ENCODE measurements at regions not wholly inside any gene's neighbourhood (a gene's known extent, or its start where the extent isn't known, plus 50 kb on each side); places are given as distances from the start of the nearest gene placed in this dataset.
"Not testable (repeated sequence)": the region's sequence is repeated elsewhere in the genome, so short reads cannot be mapped to it uniquely, and the experiment has no call there.

GRCh38 chr12:60230056-60230455 is 634.2 kb downstream of the SLC16A7 start:
- H3K9me2 ChIP-seq (replicated peaks; ENCODE audit: control insufficient read depth, low read length), result no peaks in the 10 kb centered on the region; the same call in 1 of the 2 replicates
- no peaks in the 10 kb centered on the region for H3K36me3 ChIP-seq (ENCODE audit: control insufficient read depth, low read length)
- H3K9me3 ChIP-seq (ENCODE audit: control insufficient read depth, insufficient read depth, low read length), result no peaks in the 10 kb centered on the region
- H3K4me2 ChIP-seq (ENCODE audit: low read length), result no peak overlapping the region
- no peak overlapping the region for H3K27ac ChIP-seq (ENCODE audit: low read depth, low read length)
- H3K4me1 ChIP-seq (ENCODE audit: control insufficient read depth, low read length), result no peaks in the 10 kb centered on the region
- no peaks in the 10 kb centered on the region for H3F3A ChIP-seq (ENCODE audit: control insufficient read depth, insufficient read depth)
- no peaks in the 10 kb centered on the region for H3K27me3 ChIP-seq (ENCODE audit: control insufficient read depth, low read length)
- no peaks in the 10 kb centered on the region for H3K79me2 ChIP-seq (ENCODE audit: control insufficient read depth, low read length)
- H3K4me3 ChIP-seq (ENCODE audit: low read length), result no peak overlapping the region
- no peaks in the 10 kb centered on the region for H4K20me1 ChIP-seq (ENCODE audit: control insufficient read depth, insufficient read depth, low read depth, low read length)
- TF ChIP-seq EZH2phosphoT487 (IDR thresholded peaks at IDR 0.05; ENCODE audit: borderline replicate concordance, low read length), result no peak
- no peak for TF ChIP-seq CTCF (IDR thresholded peaks at IDR 0.05; ENCODE audit: low read depth, low read length, poor library complexity, severe bottlenecking)

GRCh38 chr12:60231303-60231702 is 635.5 kb downstream of the SLC16A7 start:
- Histone ChIP-seq H4K20me1 (ENCODE audit: control insufficient read depth, insufficient read depth, low read depth, low read length) (no peaks in the 10 kb centered on the region), H3K36me3 (ENCODE audit: control insufficient read depth, low read length) (no peaks in the 10 kb centered on the region), H3K27ac (ENCODE audit: low read depth, low read length) (no peak overlapping the region), H3F3A (ENCODE audit: control insufficient read depth, insufficient read depth) (no peaks in the 10 kb centered on the region), H3K9me2 (replicated peaks; ENCODE audit: control insufficient read depth, low read length) (no peaks in the 10 kb centered on the region; the same call in 1 of the 2 replicates), H3K4me3 (ENCODE audit: low read length) (no peak overlapping the region), H3K4me2 (ENCODE audit: low read length) (no peak overlapping the region), H3K27me3 (ENCODE audit: control insufficient read depth, low read length) (no peaks in the 10 kb centered on the region), H3K4me1 (ENCODE audit: control insufficient read depth, low read length) (no peaks in the 10 kb centered on the region), H3K9me3 (ENCODE audit: control insufficient read depth, insufficient read depth, low read length) (no peaks in the 10 kb centered on the region), H3K79me2 (ENCODE audit: control insufficient read depth, low read length) (no peaks in the 10 kb centered on the region)
- no peak for TF ChIP-seq CTCF (IDR thresholded peaks at IDR 0.05; ENCODE audit: low read depth, low read length, poor library complexity, severe bottlenecking)
- no peak for TF ChIP-seq EZH2phosphoT487 (IDR thresholded peaks at IDR 0.05; ENCODE audit: borderline replicate concordance, low read length)

GRCh38 chr12:60231976-60232907 is 636.4 kb downstream of the SLC16A7 start:
- Histone ChIP-seq H3K27me3 (ENCODE audit: control insufficient read depth, low read length) (no peaks in the 10 kb centered on the region), H4K20me1 (ENCODE audit: control insufficient read depth, insufficient read depth, low read depth, low read length) (no peaks in the 10 kb centered on the region), H3K27ac (ENCODE audit: low read depth, low read length) (no peak overlapping the region), H3K4me1 (ENCODE audit: control insufficient read depth, low read length) (no peaks in the 10 kb centered on the region), H3K36me3 (ENCODE audit: control insufficient read depth, low read length) (no peaks in the 10 kb centered on the region), H3F3A (ENCODE audit: control insufficient read depth, insufficient read depth) (no peaks in the 10 kb centered on the region), H3K9me3 (ENCODE audit: control insufficient read depth, insufficient read depth, low read length) (no peaks in the 10 kb centered on the region), H3K9me2 (replicated peaks; ENCODE audit: control insufficient read depth, low read length) (no peaks in the 10 kb centered on the region; the same call in 1 of the 2 replicates), H3K79me2 (ENCODE audit: control insufficient read depth, low read length) (no peaks in the 10 kb centered on the region), H3K4me2 (ENCODE audit: low read length) (no peak overlapping the region), H3K4me3 (ENCODE audit: low read length) (no peak overlapping the region)
- TF ChIP-seq EZH2phosphoT487 (IDR thresholded peaks at IDR 0.05; ENCODE audit: borderline replicate concordance, low read length), result no peak
- TF ChIP-seq CTCF (IDR thresholded peaks at IDR 0.05; ENCODE audit: low read depth, low read length, poor library complexity, severe bottlenecking), result no peak

DNA sequence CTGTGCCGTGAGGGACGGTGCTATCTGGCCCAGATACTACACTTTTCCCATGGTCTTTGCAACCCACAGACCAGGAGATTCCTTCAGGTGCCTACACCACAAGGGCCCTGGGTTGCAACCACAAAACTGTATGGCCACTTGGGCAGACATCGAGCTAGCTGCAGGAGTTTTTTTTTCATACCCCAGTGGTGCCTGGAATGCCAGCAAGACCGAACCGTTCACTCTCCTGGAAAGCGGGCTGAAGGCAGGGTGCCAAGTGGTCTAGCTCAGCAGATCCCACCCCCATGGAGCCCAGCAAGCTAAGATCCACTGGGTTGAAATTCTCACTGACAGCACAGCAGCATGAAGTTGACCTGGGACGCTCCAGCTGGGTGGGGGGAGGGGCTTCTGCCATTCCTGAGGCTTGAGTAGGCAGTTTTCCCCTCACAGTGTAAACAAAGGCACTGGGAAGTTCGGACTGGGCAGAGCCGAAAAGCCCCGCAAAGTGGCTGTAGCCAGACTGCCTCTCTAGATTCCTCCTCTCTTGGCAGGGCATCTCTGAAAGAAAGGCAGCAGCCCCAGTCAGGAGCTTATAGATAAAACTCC is 638.9 kb downstream of the SLC16A7 start:
- H3K27ac ChIP-seq (ENCODE audit: low read depth, low read length); H3K4me1 ChIP-seq (ENCODE audit: control insufficient read depth, low read length); H4K20me1 ChIP-seq (ENCODE audit: control insufficient read depth, insufficient read depth, low read depth, low read length); H3K9me3 ChIP-seq (ENCODE audit: control insufficient read depth, insufficient read depth, low read length); H3K9me2 ChIP-seq (replicated peaks; ENCODE audit: control insufficient read depth, low read length); H3K4me2 ChIP-seq (ENCODE audit: low read length); H3K36me3 ChIP-seq (ENCODE audit: control insufficient read depth, low read length); H3K4me3 ChIP-seq (ENCODE audit: low read length); H3K79me2 ChIP-seq (ENCODE audit: control insufficient read depth, low read length); H3K27me3 ChIP-seq (ENCODE audit: control insufficient read depth, low read length); H3F3A ChIP-seq (ENCODE audit: control insufficient read depth, insufficient read depth): not testable (repeated sequence)

Measured in DOHH2 (cell line).